NCI-H82 treated with DMSO at 0.1 percent for 48 hours (cell line): ENCODE measurements at regions not wholly inside any gene's neighbourhood (a gene's known extent, or its start where the extent isn't known, plus 50 kb on each side); places are given as distances from the start of the nearest gene placed in this dataset.
"Not testable (repeated sequence)": the region's sequence is repeated elsewhere in the genome, so short reads cannot be mapped to it uniquely, and the experiment has no call there.

Experiments
- DNase-seq: peaks from one replicate; lab custom pipeline; 2025; ENCODE audit not compliant: unreplicated experiment; lab: John Stamatoyannopoulos, UW

DNA sequence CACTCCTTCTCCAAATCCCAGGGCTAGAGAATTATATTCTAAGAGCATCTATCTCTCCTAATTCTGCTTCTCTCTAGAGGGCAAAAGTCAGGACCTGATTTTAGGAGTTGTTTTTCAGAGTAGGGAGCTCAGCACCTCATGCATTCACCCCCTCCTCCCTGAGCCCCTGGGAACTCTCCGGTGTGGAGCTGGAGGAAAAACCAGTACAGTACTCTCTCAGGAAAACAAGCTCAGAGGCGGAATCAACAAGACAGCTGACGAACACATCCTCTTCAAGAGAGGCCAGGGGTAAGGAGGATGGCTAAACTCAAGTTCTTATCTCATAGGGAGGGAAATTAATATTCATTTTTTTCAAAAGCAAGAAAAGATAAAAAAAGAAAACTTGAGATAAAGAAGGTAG is 120.1 kb upstream of the CDYL start:
- DNase-seq, result no peak

DNA sequence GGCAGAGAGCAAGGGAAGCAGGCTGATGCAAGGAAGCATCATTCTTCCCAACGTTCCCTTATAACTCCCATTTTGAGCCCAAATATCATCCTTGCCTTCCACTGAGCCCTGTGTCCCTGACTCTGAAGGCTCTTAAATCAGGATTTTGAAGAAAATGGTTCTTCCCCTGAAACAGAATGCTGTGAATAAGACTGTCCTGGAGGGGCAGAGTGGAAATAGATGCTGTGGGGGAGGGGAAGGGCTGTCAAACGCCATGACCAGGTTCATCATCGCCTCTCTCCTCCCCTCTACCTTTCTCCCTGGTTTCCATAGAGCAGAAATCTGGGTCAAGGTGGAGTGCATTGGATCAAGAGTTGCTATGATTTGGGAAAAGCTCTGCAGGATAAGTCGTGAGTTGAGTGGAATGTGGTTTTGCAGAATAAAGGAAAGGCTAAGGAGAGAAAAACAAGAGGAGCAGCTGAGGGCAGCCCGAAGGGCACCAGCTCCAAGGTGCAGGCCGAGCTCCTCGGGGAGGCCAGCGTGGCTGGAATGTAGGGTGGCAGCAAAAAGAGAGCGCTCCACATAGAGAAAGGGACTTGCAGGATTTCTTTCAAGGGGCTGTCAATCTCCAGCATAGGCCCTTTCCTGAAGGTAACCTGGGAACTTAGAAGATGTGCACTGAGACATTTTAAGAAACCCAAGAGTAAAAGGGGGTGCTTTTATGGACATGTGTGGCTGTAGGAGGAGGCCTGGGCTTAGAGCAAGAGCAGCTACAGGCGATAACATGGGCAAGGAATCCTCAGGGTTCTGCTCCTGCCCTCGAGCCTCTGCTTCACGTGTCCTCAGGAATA is 120.8 kb upstream of the CDYL start:
- DNase-seq, result no peak

DNA sequence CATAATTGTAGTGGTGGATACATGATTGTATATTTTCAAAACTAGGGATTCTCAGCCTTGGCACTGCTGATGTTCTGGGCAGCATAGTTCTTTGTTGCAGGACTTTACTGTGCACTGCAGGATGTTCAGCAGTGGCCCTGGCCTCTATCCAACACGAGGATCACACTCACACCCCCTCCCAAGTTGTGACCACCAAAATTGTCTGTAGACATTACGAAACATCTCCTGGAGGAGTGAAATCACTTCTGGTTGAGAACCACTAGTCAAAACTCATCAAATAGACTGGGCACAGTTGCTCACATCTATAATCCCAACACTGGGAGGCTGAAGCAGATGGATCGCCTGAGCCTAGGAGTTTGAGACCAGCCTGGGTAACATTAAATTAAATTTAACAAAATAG is 123.1 kb upstream of the CDYL start:
- DNase-seq, result no peak

DNA sequence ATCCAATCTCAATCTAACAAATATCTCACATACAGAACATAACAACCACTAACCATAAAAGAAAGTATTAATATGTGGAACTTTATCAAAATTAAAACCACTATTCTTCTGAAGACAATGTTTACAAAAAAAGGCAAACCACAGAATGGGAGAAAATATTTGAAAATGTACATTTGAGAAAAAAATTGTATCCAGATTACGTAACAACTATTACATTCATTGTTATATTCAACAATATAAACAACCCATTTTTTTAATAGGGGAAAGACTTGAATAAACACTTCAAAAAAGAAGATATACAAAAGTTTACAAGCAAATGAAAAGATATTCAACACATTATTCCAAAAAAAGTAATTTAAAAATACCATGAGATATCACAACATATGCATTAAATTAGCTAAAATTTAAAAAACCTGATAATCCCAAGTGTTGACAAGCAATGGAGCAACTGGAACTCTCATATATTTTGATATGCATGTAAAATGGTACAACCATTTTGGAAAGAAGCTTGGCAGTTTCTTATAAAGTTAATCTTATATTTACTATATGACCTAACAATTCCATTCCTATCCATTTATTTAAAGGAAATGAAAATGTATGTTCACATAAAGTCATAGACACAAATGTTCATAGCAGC is 124.3 kb upstream of the CDYL start:
- no peak for DNase-seq

DNA sequence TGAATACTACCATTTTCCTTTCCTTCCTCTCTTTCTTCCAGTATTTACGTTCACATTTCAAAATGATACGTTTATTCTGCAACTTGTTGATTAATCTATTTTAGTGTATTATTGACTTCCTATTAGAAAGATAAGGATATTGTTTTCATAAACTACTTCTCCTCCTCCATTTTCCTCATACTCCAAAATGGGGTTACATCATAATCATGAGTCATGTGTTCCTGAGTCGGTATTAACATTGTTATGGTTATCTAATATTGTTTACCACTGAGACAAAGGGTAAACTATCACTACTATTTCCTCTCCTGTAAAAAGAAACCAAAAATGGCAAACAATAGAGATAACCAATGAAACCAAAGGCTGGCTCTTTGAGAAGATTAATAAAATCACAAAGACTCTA is 126.5 kb upstream of the CDYL start:
- DNase-seq, result no peak

DNA sequence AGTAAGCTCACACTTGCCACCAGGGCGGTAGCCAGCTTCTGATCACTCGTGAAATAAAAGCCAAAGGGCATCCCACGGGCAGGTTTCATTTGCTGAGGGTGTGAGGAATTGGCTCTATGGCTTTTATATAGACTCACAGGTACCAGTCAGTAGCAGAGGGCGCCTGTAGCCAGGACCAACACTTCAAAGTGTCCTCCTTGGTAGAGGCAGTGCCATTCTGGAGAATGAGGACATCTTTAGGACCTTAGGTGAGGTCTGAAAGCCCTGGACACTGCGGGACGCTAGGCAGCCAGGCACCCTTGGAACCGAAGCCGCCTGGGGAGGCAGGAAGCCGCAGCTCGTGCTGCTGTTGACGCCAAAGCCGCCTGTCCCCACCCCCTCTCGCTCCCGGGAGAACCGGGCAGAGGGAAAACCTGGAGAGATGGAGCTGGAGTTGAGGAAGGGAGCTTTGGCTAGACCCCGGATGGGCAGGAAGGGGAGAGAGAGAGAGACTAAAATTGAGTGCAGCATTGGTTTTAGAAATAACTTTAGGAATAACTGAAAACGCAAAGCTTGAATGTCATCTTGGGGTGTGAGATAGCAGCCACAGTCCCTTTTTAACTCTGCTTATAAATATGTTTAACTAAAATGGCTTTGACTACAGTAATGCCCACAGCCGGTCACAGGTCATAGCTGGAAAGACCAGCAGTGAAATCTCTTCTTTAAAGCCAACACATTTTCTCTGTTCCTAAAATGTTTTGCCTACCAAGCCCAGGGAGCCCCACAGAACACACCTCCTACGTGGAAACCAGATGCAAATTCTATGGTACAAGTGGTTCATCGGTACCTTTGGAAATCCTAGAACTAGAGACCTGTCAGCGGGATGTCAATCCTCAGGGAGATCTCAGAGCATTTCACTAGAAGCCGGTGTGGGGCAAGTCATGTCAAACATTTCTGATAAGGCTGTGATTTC is 128.5 kb upstream of the CDYL start:
- peak; percentile 33 for DNase-seq

DNA sequence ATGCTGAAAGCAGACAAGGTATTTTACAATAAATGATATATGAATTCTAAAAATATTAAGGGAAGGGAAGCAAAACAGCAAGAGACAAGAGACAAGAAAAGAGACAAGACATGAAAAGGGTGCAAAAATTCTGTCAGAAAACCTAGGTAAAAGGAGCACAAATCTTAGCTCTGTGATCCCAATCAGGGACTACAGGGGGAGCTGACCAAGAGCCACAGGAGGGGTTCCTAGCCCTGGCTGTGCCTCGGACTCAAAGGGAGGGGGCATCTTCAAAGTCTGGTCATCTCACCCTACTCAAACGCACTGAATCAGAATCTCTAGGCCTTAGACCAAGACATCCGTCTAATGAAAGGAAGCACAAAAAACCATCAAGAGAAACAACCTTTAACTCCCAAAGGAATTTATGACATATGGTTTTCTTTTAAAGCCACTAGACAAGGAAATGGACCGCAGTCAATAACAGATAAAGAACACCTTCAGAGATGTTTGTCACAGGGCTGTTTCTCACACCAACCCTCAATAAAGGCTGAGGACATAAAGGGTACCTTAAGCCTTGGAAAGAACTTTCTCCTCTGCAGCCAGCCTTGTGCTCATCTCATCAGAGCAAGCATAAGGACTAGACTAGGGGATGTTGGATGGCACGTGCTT is 130.4 kb upstream of the CDYL start:
- DNase-seq, result no peak

DNA sequence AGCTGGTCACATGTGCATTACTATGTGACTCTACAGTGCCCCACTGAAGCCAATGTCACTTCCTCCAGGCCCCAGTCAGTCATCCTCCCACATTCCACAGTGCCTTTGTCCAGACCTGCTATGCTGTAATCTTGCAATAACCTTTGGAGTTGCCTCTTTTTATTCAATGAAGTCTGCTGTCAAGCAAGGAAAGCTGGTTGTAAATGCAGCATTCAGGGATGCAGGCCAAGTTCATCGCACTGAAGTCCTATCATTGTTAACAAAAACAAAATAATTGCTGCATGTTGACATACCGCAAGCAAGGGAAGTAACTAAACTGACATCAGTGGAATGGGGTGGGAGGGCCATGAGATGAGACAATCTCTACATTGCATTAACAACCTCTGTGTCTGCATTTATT is 131.2 kb upstream of the CDYL start:
- no peak for DNase-seq

DNA sequence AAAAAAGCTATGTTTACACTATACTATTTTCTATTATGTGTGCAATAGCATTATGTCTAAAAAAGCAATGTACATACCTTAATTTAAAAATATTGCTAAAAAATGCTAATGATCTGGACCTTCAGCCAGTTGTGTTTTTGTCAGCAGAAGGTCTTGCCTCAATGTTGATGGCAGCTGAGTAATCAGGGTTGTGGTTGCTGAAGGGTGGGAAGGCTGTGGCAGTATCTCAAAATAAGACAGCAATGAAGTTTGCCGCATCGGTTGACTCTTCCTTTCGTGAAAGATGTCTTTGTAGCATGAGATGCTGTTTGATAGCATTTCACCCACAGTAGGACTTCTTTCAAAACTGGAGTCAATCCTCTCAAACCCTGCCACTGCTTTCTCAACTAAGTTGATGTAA is 134.7 kb upstream of the CDYL start:
- DNase-seq, result no peak

DNA sequence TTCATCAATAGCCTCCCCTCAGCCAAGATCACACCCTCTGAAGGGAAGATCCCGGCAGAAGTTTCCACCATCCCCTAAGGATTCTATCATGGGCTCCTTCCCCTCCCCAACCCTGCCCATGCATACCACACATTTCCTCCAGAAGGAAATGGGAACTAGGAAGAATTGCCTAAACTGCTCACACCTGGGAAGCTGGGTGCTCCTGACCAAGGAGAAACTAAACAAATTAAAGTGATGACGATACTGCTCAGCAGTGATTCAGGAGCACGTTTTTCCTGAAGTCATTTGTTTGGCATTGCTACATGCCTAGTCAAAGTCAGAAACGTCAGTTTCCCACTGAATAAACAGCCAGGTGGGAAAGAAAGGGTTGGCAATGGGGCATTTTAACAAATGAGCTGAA is 136.1 kb upstream of the CDYL start:
- no peak for DNase-seq

DNA sequence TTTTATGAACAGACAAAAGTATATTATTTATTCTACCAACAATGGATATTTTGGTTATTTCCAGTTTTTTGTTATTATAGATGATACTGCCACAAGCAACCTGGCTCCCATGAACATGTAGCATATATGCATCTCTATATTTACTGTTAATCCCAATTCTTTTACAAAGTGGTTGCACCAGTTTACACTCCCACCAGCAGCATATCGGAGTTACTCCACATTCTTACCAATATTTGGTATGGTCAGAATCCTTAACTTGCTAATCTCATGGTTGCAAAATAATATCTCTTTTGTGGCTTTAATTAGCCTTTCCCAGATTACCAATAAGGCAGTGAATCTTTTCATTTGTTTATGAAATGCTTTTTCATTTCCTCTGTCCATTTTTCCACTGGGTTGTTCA is 137.6 kb upstream of the CDYL start:
- DNase-seq, result no peak

DNA sequence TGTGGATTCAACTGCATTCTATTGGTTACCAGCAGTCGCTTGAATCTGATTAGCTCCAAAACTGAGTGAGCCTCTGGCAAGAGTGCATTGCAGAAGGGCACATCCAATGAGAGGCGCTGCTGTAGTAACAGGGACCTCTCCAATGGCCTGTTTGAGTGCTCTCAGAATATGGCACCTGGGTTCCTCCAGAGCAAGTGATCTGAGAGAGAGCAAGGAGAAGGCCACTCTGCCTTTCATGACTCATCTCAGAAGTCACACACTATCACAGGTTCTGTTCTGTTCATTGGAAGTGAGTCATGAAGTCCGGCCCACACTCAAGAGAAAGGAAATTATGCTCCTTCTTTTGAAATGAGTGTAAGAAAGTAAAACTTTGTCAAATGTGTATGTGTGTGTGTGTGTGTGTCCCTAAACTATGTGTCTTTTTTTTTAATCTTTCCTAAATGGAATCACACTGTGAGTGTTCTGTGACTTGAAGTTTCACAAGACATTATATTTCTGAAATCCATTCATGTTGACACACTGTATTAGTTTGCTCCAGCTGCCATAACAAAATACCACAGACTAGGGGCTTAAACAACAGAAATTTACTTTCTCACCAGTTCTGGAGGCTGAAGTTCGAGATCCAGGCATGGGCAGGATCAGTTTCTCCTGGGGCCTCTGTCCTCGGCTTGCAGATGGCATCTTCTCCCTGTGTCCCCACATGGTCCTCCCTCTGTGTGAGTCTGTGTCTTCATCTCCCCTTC is 138.3 kb upstream of the CDYL start:
- DNase-seq, result no peak

DNA sequence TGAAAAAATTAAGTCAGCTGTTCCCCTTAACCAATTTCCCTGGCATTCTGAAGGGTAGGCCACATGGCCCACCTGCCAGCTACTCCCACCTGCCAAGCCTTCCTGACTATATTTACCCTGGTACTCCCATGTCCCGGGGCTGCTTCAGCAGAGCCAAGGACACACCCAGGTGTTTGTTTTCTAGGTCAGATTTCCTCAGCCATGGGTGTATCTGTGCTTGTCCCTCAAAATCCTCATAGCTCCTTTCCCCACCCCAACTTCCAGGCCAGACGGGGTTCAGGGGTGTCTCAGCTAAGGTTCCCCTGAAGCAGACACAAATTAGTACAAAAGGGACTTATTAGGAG is 139.4 kb upstream of the CDYL start:
- DNase-seq, result no peak

DNA sequence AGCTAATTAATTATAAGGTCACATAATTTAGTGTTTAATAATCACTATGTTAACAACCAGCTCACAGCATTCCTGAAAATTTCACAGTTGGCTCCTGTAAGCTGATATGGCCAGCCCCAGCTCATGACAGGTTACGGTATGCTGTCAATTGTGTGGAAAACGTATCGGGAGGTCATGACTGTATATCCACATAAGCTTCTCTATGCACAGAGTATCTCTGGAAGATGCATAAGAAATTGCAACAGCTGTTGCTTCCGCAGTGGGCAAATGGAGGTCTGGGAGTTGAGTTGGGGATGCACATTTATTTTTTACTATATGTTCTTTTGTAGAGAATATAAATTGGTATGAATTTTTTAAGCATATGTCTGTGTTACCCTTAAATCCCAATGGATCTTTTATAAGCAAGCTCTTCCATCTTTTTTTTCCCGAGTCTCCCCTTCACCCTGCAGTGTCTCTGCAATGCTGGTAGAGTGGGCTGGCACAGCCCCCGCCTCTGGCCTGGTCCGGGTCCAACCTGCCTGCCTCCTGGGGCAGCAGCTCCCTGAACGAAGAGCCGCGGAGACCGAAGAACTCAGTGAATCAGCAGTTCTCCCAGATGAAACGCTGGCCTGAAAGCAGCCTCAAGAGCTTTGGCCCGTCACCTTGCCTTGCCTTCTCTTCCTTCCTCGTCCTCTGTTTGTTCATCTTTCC is 139.9 kb upstream of the CDYL start:
- no peak for DNase-seq

DNA sequence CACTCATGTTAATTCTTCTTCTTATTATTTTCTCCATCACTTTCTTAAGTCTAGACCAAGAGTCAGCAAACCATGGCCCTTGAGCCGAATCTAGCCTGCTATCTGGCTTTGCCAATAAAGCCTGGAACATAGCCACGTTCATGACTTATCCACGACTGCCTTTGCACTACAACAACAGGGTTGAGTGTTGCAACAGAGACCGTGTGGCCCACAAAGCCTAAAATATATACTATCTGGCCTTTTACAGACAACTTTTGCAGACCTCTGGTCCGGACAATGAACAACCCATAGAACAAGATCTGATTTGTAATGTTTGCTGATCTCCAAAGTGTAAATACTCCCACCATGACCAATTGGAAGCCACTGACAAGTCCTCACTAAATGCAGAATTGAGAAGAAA is 140.5 kb upstream of the CDYL start:
- no peak for DNase-seq

DNA sequence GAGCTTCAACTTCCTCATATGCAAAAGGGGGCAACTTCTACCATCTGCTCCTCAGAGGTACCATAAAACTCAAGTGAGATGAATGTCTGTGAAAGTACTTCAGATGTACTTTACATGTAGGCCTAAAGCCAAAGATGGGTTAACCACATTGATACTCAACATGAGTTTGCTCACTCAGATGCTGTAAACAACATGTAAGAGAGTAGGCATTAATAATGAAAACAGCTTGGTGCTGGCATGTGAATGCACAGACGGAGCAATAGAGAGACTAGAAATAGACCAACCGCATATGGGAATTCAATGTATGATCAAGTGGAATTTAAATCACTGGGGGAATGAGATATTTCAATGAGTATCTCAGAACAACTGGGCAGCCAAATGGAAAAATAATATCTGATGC is 143.8 kb upstream of the CDYL start:
- DNase-seq, result no peak

DNA sequence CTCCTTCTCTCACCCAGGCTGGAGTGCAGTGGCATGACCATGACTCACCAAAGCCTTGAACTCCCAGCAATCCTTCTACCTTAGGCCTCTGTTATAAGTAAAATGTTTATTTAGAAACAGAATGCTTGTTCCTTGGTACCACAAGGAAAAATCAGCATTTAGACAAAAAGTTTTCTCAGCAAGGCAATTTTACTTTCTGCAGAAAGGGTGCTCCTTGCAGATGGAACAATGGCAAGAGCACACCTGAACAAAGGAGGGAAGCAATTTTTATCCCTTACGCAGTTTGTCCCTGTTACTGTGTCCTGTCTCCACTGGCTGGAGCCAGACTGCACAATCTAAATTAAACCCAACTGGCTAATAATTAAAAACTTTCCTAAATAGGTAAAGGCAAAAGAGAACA is 146.4 kb upstream of the CDYL start:
- DNase-seq, result not testable (repeated sequence)

DNA sequence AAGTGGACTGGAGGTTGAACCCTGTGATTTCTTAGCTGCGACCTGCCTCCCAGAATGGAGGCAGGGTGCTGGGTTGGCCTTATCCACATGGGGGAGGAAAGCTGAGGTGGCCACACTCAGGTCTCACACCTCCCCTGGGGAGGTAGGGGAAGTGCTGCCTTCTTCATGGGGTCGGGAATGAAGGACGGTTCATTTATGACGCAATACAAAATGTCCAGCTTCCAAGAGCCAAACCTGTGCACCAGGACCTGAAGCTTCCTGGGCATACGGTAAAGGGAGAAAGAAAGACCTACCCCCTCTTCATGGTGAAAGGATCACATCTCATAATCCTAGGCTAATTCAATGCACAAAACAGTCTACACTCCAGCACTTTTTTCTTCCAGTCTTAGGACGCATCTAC is 150.6 kb upstream of the CDYL start:
- DNase-seq, result no peak

DNA sequence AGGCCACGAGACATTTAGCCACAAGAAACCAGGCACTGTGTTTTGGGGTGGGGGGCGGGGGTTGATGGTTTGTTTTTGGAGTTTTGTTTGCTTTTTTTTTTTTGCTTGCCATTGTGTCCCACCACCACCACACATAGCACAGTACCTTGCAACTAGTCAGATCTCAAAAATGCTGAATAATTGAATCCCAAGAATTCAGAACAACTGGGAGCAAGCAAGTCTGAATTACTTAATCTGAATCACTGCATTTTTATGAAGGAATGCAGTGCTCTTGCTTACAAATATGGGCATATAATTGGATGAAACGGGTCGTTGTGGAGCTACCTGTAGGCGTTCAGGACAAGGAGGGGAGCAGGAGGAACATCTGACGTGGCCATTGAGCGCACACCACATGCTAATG is 151.5 kb upstream of the CDYL start:
- DNase-seq, result no peak
